Esophagus (tissue), 2 donors: ENCODE measurements at regions not wholly inside any gene's neighbourhood (a gene's known extent, or its start where the extent isn't known, plus 50 kb on each side); places are given as distances from the start of the nearest gene placed in this dataset.

Experiments
- H3K27ac ChIP-seq, 2 donors: one replicate each; pipeline ENCODE4 v1.5.1; 2013; ENCODE audit warnings: low read depth in 2 of 2, mild to moderate bottlenecking in 2 of 2, inconsistent platforms in 1 of 2, low read length in 1 of 2, moderate library complexity in 1 of 2
- H3K27me3 ChIP-seq, 2 donors: one replicate each; pipeline ENCODE4 v1.6.1; 2013; ENCODE audit warnings: low read length in 2 of 2, control low read depth in 1 of 2, mild to moderate bottlenecking in 1 of 2; ENCODE audit not compliant: insufficient read depth in 2 of 2, control insufficient read depth in 1 of 2
- H3K36me3 ChIP-seq, 2 donors: one replicate each; pipeline ENCODE4 v1.6.1; 2013; ENCODE audit warnings: low read length in 1 of 2; ENCODE audit not compliant: control insufficient read depth in 2 of 2, insufficient read depth in 2 of 2
- H3K4me1 ChIP-seq, 2 donors: one replicate each; pipeline ENCODE4 v1.6.1; 2013; ENCODE audit warnings: low read length in 1 of 2; ENCODE audit not compliant: control insufficient read depth in 2 of 2, insufficient read depth in 2 of 2
- H3K4me3 ChIP-seq, 2 donors: one replicate each; pipeline ENCODE4 v1.5.1; 2013; ENCODE audit warnings: low read length in 2 of 2, mild to moderate bottlenecking in 2 of 2, low read depth in 1 of 2, moderate library complexity in 1 of 2
- H3K9me3 ChIP-seq, 2 donors: one replicate each; pipeline ENCODE4 v1.6.1; 2013; ENCODE audit warnings: mild to moderate bottlenecking in 2 of 2, low read depth in 1 of 2, low read length in 1 of 2, moderate library complexity in 1 of 2; ENCODE audit not compliant: control insufficient read depth in 2 of 2, insufficient read depth in 1 of 2
- WGBS, 2 donors: extraction: QIAGEN DNeasy Blood & Tissue Kit; methylation state at CpG; one replicate each; pipeline ENCODE4 v1.1.7; 2013; 5-methylcytosine and 5-hydroxymethylcytosine counted together
- donor health status: healthy with polysubstance abuse.
- donor health status: Bipolar disorder and iron deficiency.

DNA sequence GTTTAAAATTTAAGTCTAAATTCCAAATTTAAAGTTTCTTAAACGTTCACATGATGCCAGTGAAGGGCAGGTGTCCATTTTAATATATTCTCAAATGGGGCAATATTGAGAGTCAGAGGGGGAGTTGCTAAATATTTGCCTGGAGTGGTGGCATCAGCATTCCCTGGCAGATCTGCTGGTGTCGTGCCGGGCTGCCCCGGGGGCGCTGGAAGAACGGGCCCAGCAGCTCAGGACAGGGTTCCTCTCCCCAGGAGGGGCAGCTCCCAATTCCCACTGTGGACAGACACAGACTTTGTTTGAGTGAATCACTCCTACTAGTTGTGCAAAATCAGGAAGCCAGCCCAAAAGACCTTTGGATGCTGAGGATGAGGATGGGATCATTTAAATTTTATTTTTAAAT lies 468.7 kb upstream of the B3GAT1 start:
- Histone ChIP-seq H3K27me3 (no peaks in the 10 kb centered on the region), H3K36me3 (no peaks in the 10 kb centered on the region), H3K4me1 (no peaks in the 10 kb centered on the region), H3K4me3 (no peak overlapping the region), H3K9me3 (peaks cover 0 to 3% of the 10 kb centered on the region in 2 donors), H3K27ac (no peak overlapping the region)
- 80 to 82% methylated on average over 6 of the region's 6 CpGs for WGBS, 2 donors

DNA sequence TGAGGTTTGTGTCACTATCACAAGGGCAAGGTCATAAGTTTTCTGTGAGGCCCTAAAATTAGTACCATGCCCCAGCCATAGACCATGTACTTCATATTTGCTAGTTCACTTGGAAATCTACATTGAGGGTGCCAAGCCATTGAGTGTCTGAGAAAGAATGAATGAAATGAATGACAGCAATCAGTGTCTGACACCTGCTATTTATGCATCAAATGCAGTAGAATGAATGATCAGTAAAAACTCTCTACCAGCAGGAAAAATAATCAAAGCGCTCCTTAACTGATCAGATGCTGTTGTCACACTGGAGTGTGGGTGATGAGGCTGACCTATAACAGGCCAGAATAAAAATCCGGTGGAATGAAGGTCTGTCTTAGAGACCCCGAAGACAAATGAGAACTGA lies 467.9 kb upstream of the B3GAT1 start:
- H3K27ac ChIP-seq = no peak overlapping the region
- no peaks in the 10 kb centered on the region for H3K4me1 ChIP-seq
- no peaks in the 10 kb centered on the region for H3K36me3 ChIP-seq
- H3K4me3 ChIP-seq = no peak overlapping the region
- peaks cover 0 to 3% of the 10 kb centered on the region in 2 donors for H3K9me3 ChIP-seq
- H3K27me3 ChIP-seq = no peaks in the 10 kb centered on the region
- 81 to 84% methylated on average over 3 of the region's 3 CpGs for WGBS, 2 donors

DNA sequence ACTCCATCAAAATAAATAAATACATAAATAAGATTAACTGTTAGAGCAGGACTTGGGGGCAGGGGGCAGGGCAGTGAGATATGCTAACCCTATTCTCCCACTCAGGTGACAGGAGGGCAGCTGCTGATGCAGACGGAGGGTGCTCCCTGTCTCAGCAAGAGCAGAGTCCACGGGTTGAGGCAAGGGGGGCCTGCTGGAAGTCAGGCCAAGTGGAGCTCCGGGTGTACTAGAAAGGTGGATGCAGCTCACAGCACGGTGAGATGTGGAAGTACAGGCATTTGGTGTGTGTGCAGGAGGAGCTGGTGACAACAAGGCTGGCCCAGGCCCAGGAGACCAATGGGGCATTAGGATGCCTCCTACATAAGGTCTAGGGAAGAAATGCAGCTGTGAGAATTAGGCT lies 467.3 kb upstream of the B3GAT1 start:
- Histone ChIP-seq H3K9me3 (peaks cover 0 to 3% of the 10 kb centered on the region in 2 donors), H3K27me3 (no peaks in the 10 kb centered on the region), H3K4me3 (no peak overlapping the region), H3K36me3 (no peaks in the 10 kb centered on the region), H3K27ac (no peak overlapping the region), H3K4me1 (no peaks in the 10 kb centered on the region)
- 67 to 70% methylated on average over 4 of the region's 4 CpGs for WGBS, 2 donors

DNA sequence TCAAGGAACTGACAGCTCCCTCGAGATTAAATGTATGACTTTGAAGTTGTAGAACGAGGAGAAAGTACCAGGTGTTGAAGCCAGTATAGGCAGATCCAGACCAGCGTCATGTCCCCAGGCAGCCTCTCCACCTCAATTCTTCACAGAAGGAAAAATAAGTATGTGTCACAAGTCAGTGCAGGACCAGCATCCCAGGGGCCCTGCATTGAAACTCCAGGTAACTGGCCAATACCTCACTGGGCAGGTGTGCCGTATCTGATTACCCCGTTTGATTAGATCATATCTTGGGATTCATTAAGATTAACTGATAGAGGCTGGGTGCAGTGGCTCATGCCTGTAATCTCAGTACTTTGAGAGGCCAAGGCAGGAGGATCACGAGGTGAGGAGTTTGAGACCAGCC lies 466.7 kb upstream of the B3GAT1 start:
- 56 to 63% methylated on average over 6 of the region's 6 CpGs for WGBS, 2 donors
- Histone ChIP-seq H3K36me3 (no peaks in the 10 kb centered on the region), H3K4me3 (no peak overlapping the region), H3K4me1 (no peaks in the 10 kb centered on the region), H3K27ac (no peak overlapping the region), H3K9me3 (peaks cover 0 to 3% of the 10 kb centered on the region in 2 donors), H3K27me3 (no peaks in the 10 kb centered on the region)

DNA sequence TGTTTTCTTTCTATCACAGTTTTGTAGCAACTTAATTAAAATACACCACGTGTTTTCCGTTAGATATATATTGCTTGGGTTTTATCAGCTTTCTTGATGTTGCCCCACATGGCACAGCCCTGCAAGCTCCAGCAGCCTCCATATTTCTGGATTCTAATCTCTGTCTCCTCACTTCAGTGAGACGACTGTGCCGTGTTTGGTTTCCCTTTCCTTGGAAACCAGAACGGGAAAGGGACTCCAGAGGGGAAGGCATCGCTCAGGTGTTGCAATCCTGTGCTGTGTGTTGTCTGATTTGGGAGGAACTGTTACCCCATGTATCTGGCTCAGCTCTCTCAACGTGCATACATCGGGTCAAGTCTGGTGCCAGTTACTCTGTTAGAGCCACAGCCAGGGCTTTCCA lies 464.2 kb upstream of the B3GAT1 start:
- H3K27me3 ChIP-seq = no peaks in the 10 kb centered on the region
- H3K4me3 ChIP-seq = no peak overlapping the region
- peaks cover 0 to 3% of the 10 kb centered on the region in 2 donors for H3K9me3 ChIP-seq
- WGBS, 2 donors = 76 to 81% methylated on average over 8 of the region's 8 CpGs
- no peaks in the 10 kb centered on the region for H3K4me1 ChIP-seq
- no peak overlapping the region for H3K27ac ChIP-seq
- no peaks in the 10 kb centered on the region for H3K36me3 ChIP-seq

DNA sequence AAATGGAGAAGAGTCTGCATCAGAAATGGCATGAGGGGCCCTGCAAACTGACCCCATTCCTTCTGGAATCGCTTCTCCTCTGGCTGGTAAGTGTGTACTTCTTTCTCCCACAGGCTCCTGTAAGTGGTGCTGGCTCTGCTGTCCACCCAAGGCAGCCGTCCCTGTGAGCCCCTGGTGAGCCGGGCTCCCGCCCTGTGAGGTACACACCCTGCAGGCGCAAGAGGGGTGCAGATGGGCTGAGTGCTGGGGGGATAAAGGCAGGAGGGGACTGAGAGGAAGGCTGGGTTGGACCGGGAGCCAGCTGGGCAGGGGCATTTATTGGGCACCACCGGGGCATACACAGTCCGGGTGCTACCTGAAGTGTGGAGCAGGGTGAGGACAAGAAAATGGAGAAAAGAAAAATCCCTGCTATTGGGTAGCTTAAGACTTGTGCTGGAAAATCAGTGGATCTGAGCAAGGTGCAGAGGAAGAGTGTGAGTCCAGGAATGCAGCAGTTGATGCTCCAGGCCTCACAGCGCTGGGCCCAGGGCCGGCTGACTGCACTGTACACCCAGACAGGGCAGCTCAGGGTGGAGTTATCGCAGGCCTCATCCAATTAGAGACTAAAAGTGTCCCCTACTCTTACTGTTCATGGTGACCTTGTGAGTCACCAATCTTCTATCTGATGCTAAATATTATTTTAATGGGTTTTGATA lies 455.1 kb upstream of the B3GAT1 start:
- Histone ChIP-seq H3K27ac (no peak overlapping the region), H3K4me3 (no peak overlapping the region), H3K9me3 (peaks cover 0 to 5% of the 10 kb centered on the region in 2 donors), H3K4me1 (no peaks in the 10 kb centered on the region), H3K36me3 (no peaks in the 10 kb centered on the region), H3K27me3 (no peaks in the 10 kb centered on the region)
- WGBS, 2 donors = 83 to 85% methylated on average over 11 of the region's 11 CpGs

DNA sequence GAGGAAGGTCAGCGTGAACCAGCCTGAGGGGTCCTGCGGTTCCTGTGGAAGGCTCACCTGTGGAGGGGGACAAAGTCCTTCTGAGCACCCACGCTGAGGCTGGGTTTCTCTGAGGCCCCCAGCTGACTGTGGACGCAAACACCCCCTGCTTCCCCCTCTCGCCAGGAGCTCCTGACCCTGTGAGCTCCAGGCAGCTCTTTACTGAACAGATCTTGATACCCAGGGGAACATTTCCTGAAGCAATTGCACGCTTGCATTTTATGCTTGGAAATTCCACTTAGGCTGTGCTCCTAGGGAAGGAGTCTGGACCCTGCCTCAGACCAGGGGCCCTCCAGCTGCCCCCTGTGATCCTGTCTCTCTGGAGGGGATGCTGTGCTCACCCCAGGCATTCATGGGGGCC lies 454.2 kb upstream of the B3GAT1 start:
- WGBS, 2 donors = 60 to 71% methylated on average over 6 of the region's 6 CpGs
- Histone ChIP-seq H3K9me3 (peaks cover 0 to 5% of the 10 kb centered on the region in 2 donors), H3K27ac (no peak overlapping the region), H3K27me3 (no peaks in the 10 kb centered on the region), H3K4me3 (no peak overlapping the region), H3K36me3 (no peaks in the 10 kb centered on the region), H3K4me1 (no peaks in the 10 kb centered on the region)

DNA sequence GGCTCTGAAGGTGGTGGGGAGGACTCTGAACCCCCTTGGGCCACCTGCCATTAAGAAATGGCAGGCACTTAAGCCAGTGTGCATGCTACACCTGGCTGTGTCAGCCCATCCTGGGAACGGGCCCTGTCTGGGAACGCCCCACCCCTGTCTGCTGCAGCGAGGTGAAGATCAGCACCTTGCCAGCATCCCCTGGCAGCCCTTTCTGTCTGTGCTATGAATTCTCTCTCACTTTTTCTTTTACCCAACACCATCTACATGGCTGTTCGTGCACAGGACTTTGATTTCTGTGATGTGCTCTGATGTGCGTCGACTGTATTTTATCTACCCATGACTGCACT lies 452.9 kb upstream of the B3GAT1 start:
- WGBS, 2 donors = 80 to 81% methylated on average over 5 to 6 of the region's 6 CpGs

DNA sequence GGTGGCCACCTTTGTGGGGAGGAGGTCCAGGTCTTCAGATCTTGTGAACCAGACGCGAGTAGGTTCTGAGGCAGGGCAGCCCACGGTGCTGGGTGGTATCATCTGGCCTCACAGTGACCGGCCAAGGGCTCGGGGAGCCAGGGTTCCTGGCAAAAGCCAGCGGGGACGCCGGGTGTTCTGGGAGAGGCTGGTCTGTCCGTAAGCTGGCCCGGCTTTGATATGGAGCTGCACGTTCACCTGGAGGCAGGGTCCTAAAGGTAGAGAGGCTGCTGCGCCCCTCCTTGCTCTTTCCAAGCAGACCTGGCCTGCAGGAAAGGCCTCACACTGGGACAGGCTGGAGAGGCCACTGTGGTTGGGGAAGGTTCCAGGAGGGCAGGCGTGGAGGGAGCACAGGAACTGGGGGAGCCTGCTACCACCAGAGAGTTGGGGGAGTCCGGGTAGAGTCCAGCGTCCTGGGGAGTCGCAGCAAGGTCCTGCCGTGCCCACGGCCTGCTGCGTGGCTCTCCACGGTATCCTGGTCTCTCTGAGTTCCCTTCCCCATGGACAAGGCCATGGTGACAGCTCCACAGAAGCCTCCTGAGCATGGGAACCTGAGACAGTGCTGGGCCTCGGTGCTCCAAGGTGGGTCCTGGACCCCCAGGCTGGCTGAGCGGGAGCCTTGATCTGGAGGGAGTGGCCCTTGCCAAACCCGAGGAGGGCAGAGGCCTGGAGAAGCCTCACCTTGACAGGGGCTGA lies 452.4 kb upstream of the B3GAT1 start:
- Histone ChIP-seq H3K4me3 (no peak overlapping the region), H3K9me3 (peaks cover 0 to 5% of the 10 kb centered on the region in 2 donors), H3K27me3 (no peaks in the 10 kb centered on the region), H3K36me3 (no peaks in the 10 kb centered on the region), H3K4me1 (no peaks in the 10 kb centered on the region), H3K27ac (no peak overlapping the region)
- 82 to 86% methylated on average over 21 to 23 of the region's 23 CpGs for WGBS, 2 donors

More for the DNA sequence above, 452.9 kb upstream of the B3GAT1 start:
- H3K4me3 ChIP-seq = no peak overlapping the region
- H3K4me1 ChIP-seq = no peaks in the 10 kb centered on the region
- H3K9me3 ChIP-seq = peaks cover 0 to 5% of the 10 kb centered on the region in 2 donors
- no peaks in the 10 kb centered on the region for H3K27me3 ChIP-seq
- H3K36me3 ChIP-seq = no peaks in the 10 kb centered on the region
- no peak overlapping the region for H3K27ac ChIP-seq

DNA sequence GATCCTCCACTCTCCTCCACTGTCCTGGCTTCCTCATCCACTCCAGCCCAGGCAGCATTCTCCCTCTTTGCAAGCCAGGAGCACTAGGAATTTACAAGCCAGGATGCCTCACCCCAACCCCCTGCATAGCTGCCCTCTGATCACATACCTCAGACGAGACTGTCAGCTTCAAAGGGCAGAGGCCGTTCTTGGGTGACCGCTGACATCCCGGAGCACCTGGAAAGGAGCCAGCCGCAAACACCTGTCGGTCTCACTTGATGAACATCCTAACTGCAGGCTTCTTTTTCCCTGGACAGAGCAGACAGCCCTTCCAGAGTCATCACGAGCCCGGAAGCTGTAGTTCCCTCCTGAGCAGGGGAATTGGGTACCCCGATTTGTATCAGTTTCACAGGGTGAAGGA lies 451.3 kb upstream of the B3GAT1 start:
- no peak overlapping the region for H3K27ac ChIP-seq
- H3K27me3 ChIP-seq = no peaks in the 10 kb centered on the region

More for the DNA sequence above, 451.3 kb upstream of the B3GAT1 start:
- no peaks in the 10 kb centered on the region for H3K36me3 ChIP-seq
- 46 to 53% methylated on average over 9 of the region's 9 CpGs for WGBS, 2 donors
- H3K4me1 ChIP-seq = no peaks in the 10 kb centered on the region
- peaks cover 0 to 8% of the 10 kb centered on the region in 2 donors for H3K9me3 ChIP-seq
- no peak overlapping the region for H3K4me3 ChIP-seq
